ENCODE measurements at regions not wholly inside any gene's neighbourhood (a gene's known extent, or its start where the extent isn't known, plus 50 kb on each side); places are given as distances from the start of the nearest gene placed in this dataset.
"Not testable (repeated sequence)": the region's sequence is repeated elsewhere in the genome, so short reads cannot be mapped to it uniquely, and the experiment has no call there.

DNA sequence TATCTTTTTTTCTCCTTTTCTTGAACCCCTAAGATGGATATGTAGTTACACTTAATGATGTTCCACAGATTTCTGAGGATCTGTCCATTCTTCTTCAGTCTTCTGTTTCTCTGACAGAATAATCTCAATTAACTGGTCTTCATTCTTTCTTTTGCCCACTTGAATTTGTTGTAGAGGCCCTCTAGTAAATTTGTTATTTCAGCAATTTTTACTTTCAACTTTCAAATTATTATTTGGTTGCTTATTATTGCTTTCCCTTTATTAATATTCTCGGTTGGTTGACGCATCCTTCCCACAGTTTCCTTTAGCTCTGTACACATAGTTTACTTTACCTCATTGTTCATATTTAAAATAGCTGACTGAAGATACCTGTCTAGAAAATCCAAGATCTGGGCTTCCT is 1013.7 kb upstream of the CNTN5 start:
- Mint-ChIP-seq H3K9me3 (peaks cover 18% of the 10 kb centered on the region), H3K36me3 (no peaks in the 10 kb centered on the region), H3K4me3 (no peak overlapping the region), H3K27ac (no peak overlapping the region), H3K4me1 (no peaks in the 10 kb centered on the region), H3K27me3 (no peaks in the 10 kb centered on the region)

- H3K4me1 Mint-ChIP-seq = no peaks in the 10 kb centered on the region
- H3K4me3 Mint-ChIP-seq = no peak overlapping the region
- H3K36me3 Mint-ChIP-seq = no peaks in the 10 kb centered on the region
- no peak overlapping the region for H3K27ac Mint-ChIP-seq
- no peaks in the 10 kb centered on the region for H3K9me3 Mint-ChIP-seq
- H3K27me3 Mint-ChIP-seq = no peaks in the 10 kb centered on the region
These were observed 993.1 kb upstream of the CNTN5 start for GRCh38 chr11:98027652-98028051.

DNA sequence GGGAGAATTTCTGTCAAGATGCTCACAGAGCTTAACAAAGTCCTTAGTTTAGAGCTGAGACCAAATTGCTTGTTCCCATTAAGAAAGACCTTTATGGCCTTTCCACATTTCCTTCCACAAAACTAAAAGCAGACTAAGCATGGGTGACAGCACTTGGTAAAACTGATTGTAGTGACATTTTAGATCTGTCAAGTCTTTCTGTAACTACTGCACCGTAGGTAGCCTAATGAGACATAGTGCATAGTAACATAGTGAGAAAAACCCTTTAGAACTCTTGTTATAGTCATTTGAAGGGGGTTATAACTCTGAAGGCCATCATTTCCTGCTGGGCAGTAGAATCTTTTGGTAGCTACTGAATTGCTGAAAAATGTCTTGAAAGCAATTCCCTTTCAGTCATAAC is 990.9 kb upstream of the CNTN5 start:
- no peak overlapping the region for H3K4me3 Mint-ChIP-seq
- peaks cover 7% of the 10 kb centered on the region for H3K9me3 Mint-ChIP-seq
- H3K36me3 Mint-ChIP-seq = no peaks in the 10 kb centered on the region
- no peak overlapping the region for H3K27ac Mint-ChIP-seq
- H3K4me1 Mint-ChIP-seq = no peaks in the 10 kb centered on the region
- no peaks in the 10 kb centered on the region for H3K27me3 Mint-ChIP-seq

- H3K4me3 Mint-ChIP-seq = no peak overlapping the region
- H3K27me3 Mint-ChIP-seq = no peaks in the 10 kb centered on the region
- H3K4me1 Mint-ChIP-seq = no peaks in the 10 kb centered on the region
- H3K36me3 Mint-ChIP-seq = no peaks in the 10 kb centered on the region
- H3K9me3 Mint-ChIP-seq = peaks cover 7% of the 10 kb centered on the region
- no peak overlapping the region for H3K27ac Mint-ChIP-seq
These were observed 983.9 kb upstream of the CNTN5 start for GRCh38 chr11:98036810-98037209.

DNA sequence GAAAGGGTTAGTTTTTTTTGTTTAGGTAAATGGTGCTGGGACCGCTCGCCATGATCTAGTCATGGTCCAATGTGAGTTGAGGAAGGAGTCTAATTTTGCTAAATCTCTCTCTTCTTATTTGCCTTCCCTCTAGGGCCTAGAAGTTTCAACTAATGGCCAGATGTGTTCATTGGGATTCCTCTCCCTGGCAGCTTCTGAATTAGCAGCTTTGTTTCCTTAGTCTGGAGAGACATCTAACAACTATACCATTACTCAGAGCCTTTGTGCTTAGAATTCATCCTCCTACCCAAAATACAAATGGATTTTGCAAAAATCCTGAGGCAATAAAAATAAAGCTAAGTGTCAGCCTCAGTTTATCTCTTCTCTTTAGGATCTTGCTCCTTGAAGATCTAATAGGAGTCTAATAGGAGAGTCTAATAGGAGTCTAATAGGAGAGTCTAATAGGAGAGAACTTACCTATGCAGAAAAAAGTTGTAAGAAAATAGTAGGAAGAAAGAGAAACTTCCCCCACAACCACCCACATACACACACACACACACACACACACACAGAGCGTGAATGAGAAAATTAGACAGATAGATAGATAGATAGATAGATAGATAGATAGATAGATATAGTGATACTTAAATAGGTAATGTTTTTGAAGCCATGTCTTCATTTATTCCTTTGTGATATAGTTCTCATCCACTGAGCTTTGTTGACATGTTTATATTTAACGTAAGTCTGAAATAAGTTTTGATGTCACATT is 980.5 kb upstream of the CNTN5 start:
- H3K36me3 Mint-ChIP-seq = no peaks in the 10 kb centered on the region
- H3K9me3 Mint-ChIP-seq = peaks cover 5% of the 10 kb centered on the region
- H3K27me3 Mint-ChIP-seq = no peaks in the 10 kb centered on the region
- H3K4me3 Mint-ChIP-seq = no peak overlapping the region
- H3K27ac Mint-ChIP-seq = no peak overlapping the region
- H3K4me1 Mint-ChIP-seq = no peaks in the 10 kb centered on the region

DNA sequence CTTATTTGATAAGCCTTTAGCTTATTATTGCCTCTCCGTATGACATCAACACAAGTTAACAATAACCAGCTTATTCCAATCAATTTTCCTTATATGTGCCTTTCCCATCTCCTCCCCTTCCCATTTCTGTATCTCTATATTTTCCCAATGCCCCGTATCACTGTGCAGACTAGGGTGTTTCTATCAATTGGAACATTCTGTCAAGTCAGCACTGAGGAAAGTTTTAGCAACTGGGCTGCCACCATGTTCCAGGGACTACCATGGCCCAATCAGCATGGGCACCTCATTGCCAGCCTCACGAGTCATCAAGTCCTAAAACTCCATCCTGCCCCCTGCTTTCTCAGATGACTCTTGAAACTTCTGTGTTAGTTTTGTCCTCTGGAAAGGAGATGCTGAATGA is 973.1 kb upstream of the CNTN5 start:
- Mint-ChIP-seq H3K36me3 (no peaks in the 10 kb centered on the region), H3K4me1 (no peaks in the 10 kb centered on the region), H3K4me3 (no peak overlapping the region), H3K27me3 (no peaks in the 10 kb centered on the region), H3K9me3 (peaks cover 5% of the 10 kb centered on the region), H3K27ac (no peak overlapping the region)

DNA sequence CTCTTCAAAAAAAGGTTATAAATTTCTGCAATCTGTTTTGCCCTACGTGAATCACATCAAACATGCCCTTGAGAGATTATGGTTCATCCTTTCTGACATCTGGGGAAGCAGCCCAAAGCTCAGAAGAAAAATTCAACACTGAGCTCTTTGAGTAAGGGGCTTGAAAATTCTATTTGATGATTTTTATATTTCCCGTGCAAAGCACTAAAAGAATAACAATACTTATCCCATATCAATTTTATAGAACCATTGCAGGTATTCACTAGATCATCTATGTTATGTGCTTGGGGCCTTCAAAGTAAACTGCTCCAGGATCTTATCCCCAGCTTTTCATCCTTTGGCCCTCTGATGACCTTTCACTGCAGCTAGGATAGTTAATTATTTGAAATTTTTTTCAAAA is 966.9 kb upstream of the CNTN5 start:
- Mint-ChIP-seq H3K27ac (no peak overlapping the region), H3K4me1 (no peaks in the 10 kb centered on the region), H3K9me3 (no peaks in the 10 kb centered on the region), H3K36me3 (no peaks in the 10 kb centered on the region), H3K27me3 (no peaks in the 10 kb centered on the region), H3K4me3 (no peak overlapping the region)

DNA sequence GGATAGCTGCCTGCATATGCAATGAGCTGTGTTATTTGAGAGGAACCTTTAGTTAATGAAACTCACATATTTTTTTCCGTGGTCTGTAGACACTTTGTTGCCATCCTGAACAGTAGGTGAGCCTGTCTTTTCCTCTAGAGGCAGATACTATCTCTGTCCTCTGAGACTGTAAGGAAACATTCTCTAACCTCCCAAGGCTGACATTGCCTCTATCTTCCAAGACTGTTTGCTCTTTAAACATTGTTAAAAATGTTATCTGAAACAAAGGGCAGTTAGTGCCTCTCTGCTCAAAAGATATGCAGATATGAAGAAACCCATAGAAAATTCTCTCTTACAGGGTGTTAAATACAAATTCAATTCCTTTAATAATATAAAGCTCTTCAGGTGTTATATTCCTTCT is 963.8 kb upstream of the CNTN5 start:
- Mint-ChIP-seq H3K27ac (no peak overlapping the region), H3K27me3 (no peaks in the 10 kb centered on the region), H3K4me3 (no peak overlapping the region), H3K9me3 (no peaks in the 10 kb centered on the region), H3K4me1 (no peaks in the 10 kb centered on the region), H3K36me3 (no peaks in the 10 kb centered on the region)

DNA sequence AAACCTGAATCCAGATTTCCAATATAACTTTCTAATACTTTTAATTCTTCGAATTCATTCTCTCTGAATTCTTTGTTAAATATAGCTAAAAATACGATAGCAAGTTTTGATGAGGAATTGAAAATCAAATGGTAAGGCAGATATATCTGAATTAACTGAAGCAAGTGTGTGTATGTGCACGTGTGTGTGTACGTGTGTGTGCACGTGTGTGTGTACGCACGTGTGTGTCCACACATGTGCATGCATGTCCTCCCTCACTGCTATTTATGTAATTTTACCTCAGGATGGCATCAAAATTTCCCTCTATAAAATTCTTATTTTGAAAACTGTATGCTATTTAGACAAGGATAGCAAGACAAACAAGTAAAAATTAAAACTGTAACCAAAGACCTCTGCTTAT is 961.3 kb upstream of the CNTN5 start:
- no peak overlapping the region for H3K4me3 Mint-ChIP-seq
- H3K27me3 Mint-ChIP-seq = no peaks in the 10 kb centered on the region
- no peak overlapping the region for H3K27ac Mint-ChIP-seq
- no peaks in the 10 kb centered on the region for H3K36me3 Mint-ChIP-seq
- H3K4me1 Mint-ChIP-seq = no peaks in the 10 kb centered on the region
- H3K9me3 Mint-ChIP-seq = no peaks in the 10 kb centered on the region

DNA sequence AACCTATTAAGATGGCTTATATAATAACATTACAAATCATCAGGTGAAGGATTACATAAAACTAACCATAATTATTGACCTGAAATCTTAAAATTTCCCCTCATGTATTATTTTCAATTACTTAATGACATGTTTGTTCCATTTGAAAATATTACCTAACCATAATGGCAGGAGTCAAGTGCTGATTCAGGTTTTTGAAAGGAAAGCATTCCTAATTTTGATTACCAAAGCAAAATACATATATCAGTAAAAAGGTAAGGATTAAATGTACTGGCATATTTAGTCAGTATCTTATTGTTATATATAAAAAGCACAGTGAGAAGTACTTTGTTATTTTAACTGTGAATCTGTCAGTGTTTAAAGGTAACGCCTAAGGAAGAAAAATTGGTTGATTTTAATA is 960.0 kb upstream of the CNTN5 start:
- no peaks in the 10 kb centered on the region for H3K4me1 Mint-ChIP-seq
- H3K9me3 Mint-ChIP-seq = no peaks in the 10 kb centered on the region
- no peaks in the 10 kb centered on the region for H3K36me3 Mint-ChIP-seq
- no peak overlapping the region for H3K4me3 Mint-ChIP-seq
- H3K27me3 Mint-ChIP-seq = no peaks in the 10 kb centered on the region
- no peak overlapping the region for H3K27ac Mint-ChIP-seq

GRCh38 chr11:98061858-98062257 is 958.9 kb upstream of the CNTN5 start:
- no peaks in the 10 kb centered on the region for H3K36me3 Mint-ChIP-seq
- H3K27ac Mint-ChIP-seq = no peak overlapping the region
- no peaks in the 10 kb centered on the region for H3K9me3 Mint-ChIP-seq
- no peaks in the 10 kb centered on the region for H3K27me3 Mint-ChIP-seq
- H3K4me1 Mint-ChIP-seq = no peaks in the 10 kb centered on the region
- H3K4me3 Mint-ChIP-seq = no peak overlapping the region

GRCh38 chr11:98062714-98063113 is 958.0 kb upstream of the CNTN5 start:
- H3K27ac Mint-ChIP-seq = no peak overlapping the region
- no peak overlapping the region for H3K4me3 Mint-ChIP-seq
- H3K36me3 Mint-ChIP-seq = no peaks in the 10 kb centered on the region
- no peaks in the 10 kb centered on the region for H3K27me3 Mint-ChIP-seq
- no peaks in the 10 kb centered on the region for H3K4me1 Mint-ChIP-seq
- H3K9me3 Mint-ChIP-seq = no peaks in the 10 kb centered on the region

- Mint-ChIP-seq H3K4me1 (no peaks in the 10 kb centered on the region), H3K27ac (no peak overlapping the region), H3K36me3 (no peaks in the 10 kb centered on the region), H3K27me3 (no peaks in the 10 kb centered on the region), H3K4me3 (no peak overlapping the region), H3K9me3 (no peaks in the 10 kb centered on the region)
These were observed 952.5 kb upstream of the CNTN5 start for GRCh38 chr11:98068251-98068650.

- not testable (repeated sequence) for H3K9me3 Mint-ChIP-seq, H3K27me3 Mint-ChIP-seq, H3K4me1 Mint-ChIP-seq, H3K4me3 Mint-ChIP-seq, H3K27ac Mint-ChIP-seq, H3K36me3 Mint-ChIP-seq
These were observed 951.6 kb upstream of the CNTN5 start for GRCh38 chr11:98069147-98069546.

DNA sequence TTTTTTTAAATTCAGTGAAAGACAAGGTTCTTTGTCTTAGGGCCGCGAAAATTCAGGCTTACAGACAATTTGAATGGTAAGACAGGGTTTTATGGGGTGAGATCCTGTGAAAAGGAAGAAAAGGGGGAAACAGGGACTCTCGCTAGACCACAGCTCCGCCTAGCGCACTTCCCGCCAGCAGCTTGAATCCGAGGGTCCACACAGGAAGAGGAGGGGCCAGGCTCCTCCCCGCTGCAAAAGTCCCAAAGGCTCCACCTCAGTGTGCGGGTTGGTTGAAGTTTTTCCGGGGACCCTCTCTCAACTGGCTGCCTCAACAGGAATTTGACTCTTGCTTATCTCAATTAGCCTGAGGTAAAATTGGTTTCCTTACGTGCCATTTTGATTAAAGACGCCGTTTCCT is 950.9 kb upstream of the CNTN5 start:
- Mint-ChIP-seq H3K36me3 (no peaks in the 10 kb centered on the region), H3K4me3 (no peak overlapping the region), H3K9me3 (no peaks in the 10 kb centered on the region), H3K4me1 (no peaks in the 10 kb centered on the region), H3K27me3 (no peaks in the 10 kb centered on the region), H3K27ac (no peak overlapping the region)

- no peaks in the 10 kb centered on the region for H3K36me3 Mint-ChIP-seq
- H3K4me3 Mint-ChIP-seq = no peak overlapping the region
- no peaks in the 10 kb centered on the region for H3K27me3 Mint-ChIP-seq
- H3K4me1 Mint-ChIP-seq = no peaks in the 10 kb centered on the region
- H3K27ac Mint-ChIP-seq = no peak overlapping the region
- no peaks in the 10 kb centered on the region for H3K9me3 Mint-ChIP-seq
These were observed 929.8 kb upstream of the CNTN5 start for GRCh38 chr11:98090861-98091505.

DNA sequence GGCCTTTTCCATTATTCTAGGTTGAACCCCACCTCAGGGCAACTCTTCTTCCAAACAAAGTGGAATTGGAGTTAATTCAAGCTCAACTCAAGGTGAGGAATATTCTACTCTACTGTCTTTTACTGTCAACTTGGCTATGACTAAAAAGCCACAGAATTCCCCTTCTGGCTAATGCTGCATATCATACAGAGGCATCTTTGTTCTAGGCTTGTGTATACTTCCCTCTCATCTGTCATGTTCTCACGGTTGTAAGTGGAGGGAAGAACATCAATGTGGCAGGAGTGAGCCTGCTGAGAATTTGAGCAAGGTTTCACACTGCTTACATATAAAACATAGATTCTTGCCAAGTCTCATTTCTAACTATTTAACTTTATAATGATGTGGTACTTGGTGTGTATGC is 921.4 kb upstream of the CNTN5 start:
- Mint-ChIP-seq H3K27ac (no peak overlapping the region), H3K36me3 (no peaks in the 10 kb centered on the region), H3K9me3 (peaks cover 5% of the 10 kb centered on the region), H3K27me3 (no peaks in the 10 kb centered on the region), H3K4me3 (no peak overlapping the region), H3K4me1 (no peaks in the 10 kb centered on the region)

All from activated naive CD4-positive, alpha-beta T cell treated with anti-CD3 and anti-CD28 coated beads, Interleukin-2, amount 50 U/mL, for 24 hours (primary cell).